Fibroblast of skin of right biceps (primary cell): ENCODE measurements at regions not wholly inside any gene's neighbourhood (a gene's known extent, or its start where the extent isn't known, plus 50 kb on each side); places are given as distances from the start of the nearest gene placed in this dataset.

Experiments
- DNase-seq: peaks from one replicate; pipeline ENCODE4 v3.0.0-alpha.2; 2013

DNA sequence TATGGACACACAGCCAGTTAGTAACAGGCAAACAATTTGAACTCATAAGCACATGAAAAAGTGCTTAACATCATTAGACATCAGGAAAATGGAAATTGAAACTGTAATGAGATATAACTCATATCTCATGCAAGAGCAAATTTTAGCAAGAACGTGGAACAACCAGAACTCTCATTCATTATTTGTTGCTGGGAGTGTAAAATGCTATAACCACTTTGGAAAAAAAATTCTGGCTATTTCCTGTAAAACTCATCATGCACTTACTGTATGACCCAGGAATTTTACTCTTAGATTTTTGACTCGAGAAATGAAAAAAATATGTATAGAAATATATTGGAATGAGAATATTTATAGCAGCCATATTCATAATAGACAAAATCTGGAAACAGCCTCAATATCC lies 205.7 kb upstream of the PUM3 start:
- DNase-seq, result peak; percentile 56

DNA sequence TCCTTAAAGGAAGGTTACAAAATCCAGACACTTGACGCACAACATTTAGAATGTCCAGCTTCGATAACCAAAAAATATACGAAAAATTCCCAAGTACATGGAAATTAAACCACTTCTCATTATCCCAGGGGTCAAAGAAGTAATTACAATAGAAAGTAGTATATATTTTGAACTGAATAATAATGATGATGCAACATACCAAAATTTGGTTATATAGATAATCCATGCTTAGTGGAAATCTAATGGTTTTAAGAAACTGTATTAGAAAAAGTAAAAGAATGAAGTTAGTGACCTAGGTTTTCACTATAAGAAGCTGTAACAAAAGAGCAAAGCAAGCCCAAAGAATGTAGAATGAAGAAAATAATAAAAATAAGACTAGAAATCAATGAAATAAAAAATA lies 204.0 kb upstream of the PUM3 start:
- no peak for DNase-seq

DNA sequence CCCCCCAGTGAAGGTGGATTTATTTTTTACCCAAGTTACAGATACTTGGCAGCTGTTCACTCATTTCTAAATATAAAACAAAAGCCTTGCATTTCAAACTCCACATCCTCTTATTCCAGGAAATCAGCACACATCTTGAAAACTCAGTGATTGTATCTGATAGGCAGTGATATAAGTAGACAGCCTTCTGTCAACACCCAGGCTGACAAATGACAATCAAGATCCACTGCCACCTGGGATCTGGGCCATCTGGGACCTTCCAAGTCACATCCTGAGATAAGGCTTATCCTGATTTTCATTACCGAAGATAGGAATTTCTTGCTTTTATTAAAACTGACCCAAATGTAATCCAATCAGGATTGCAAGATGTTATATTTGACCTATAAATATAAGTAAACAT lies 201.3 kb upstream of the PUM3 start:
- peak; percentile 8 for DNase-seq

DNA sequence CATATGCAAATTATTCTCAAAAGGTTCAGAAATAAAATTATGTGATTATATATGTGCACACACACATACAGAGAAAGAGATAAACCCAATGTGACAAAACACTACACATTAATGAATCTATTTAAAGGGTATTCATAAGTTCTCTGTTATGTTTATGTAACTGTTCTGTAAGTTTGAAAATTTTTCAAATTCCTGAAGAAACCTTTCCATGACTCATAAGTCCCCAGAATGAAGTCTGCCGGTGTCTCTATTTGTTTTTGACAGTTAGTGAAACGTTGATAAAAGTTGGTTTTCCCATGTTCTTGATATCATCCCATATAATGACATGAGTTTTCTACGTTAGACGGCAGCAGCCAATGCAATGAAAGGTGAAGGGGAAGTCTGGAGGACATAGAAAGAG lies 199.5 kb upstream of the PUM3 start:
- DNase-seq, result peak; percentile 74

DNA sequence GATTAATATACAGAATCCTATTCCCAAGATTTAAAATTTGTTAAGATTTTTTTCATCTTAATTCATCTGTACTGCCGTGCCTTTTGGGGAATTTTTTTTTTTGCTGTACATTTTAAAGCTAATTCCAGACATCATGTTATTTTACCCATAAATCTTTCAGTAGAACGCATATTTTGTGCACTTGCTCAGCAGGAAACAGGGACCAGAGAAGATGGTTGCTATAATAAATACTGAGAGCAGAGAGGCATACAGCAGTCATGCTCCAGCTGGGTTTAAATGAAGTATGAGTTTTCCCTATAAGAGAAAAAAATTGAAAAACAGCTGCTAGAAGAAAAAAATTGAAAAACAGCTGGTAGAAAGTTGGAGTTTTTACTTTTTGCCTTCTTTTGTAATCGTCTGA lies 196.9 kb upstream of the PUM3 start:
- DNase-seq, result peak; percentile 51

DNA sequence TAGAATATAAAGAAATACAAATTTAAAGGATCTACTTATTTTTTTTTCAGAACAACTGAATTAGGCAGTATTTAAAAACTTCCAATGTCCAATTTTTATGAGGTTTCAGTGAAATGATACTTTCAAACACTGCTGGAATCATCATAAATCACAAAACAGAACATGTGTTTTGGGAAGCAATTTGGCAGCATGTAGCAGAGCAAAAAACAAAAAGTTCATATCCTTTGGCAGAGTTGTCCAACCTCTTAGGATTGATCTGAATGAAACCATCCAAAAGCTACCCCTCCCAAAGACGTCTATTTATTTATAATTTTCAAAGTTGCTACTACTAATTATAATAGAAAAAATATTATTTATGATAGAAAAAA lies 192.4 kb upstream of the PUM3 start:
- DNase-seq, result no peak

DNA sequence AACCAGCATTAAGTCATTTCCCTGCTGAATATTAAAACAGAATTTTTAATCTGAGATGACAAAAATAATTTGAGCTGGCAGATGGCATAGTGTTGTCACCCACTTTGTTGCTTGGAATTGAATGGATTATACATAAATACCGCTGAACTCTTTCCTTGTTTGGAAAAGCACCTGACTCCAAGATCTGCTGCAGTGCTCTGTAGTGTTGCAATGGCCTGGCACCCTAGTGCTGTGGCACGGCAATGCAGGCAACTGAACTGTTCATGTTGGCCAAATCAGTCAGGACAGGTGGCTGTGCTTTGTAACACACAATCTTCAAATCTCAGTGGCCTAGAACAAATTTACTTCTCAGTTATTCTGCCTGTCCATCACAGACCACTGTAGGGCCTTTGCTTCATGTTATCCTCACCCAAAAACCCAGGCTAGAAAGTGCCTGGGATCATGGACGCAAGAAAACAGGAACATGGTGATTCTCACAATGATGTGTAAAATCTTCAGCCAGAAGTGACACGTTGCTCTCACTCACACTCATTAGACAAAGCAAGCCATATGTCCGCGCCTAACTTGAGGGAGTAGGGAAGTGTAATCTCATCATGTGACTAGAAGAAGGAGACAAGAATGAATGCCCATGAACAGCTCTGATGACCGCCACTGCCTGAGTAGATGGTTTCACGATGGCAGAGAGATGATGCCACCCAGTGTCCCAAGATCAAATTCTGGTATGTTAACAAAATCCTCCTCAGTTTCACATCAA lies 191.9 kb upstream of the PUM3 start:
- no peak for DNase-seq

DNA sequence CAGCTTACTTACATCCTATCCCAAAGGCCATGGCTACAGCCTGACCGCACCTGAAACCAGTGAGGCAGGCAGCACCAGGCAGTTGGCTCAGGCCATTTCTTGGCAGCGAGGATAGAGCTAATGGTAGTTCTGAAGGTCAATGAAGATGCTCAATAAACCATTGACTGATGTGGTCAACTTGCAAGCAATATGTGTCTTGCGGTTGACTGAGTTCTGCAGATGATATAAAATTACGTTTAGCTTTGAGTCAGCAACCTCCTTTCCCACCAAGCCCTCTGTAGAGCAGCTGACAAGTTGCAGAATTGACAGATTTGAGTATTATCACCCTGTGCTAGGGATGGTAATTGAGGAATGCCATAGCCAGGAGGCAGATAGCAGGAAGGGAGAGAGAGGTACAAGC lies 189.0 kb upstream of the PUM3 start:
- DNase-seq, result no peak

DNA sequence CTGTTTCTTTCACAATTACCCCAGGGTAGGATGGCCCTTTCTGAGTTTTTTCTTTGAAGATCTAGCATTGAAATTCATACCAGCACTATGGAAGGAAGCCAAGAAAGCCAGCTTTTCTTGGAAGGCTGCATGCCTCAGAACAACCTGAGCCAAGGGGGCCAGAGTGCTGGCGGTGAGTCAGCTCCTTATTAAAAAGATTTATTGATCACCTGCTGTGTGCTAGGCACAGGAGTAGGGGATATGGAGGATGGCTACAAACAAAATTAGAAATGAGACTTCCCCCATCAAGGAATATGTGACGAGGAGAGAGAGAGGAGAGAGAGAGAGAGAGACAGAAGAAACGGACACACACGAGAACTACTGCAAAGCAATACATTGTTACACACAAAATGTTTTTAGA lies 184.6 kb upstream of the PUM3 start:
- peak; percentile 25 for DNase-seq

DNA sequence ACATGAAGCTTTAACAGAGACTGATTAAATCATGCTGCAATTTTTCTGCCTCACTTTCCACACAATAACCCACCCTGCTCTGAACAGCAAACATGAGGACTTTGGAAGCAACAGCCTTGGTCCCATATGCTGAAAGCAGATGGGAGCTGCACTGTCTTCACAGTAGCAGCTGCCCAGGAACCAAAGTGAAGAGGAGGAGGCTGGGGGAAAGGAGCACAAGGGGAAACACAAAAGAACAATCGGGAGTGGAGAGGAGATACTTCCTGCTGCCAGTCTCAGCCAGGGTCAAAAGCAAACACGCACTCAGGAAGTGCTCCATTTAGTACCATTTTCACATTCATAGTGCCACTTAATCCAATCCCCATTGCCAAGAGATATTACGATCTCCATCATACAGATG lies 183.3 kb upstream of the PUM3 start:
- no peak for DNase-seq

DNA sequence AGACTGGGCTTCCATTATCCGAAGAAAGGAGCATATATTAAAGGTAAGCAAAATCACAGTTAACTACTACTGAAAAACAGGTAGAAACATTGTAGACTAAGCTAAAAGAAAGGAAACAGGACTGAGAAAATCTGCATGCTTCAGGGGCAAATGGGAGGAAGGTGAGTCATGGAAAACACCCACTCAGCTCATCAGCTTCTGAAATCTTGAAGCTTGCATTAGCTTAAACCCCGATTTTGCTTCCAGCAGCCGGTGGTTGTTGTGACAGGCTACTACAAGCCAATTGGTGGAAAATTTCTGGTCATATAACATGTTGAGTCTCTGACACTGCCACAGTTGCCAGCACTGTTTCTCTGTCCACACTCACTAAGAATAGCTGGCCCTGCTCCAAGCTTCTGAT lies 179.6 kb upstream of the PUM3 start:
- DNase-seq, result no peak

DNA sequence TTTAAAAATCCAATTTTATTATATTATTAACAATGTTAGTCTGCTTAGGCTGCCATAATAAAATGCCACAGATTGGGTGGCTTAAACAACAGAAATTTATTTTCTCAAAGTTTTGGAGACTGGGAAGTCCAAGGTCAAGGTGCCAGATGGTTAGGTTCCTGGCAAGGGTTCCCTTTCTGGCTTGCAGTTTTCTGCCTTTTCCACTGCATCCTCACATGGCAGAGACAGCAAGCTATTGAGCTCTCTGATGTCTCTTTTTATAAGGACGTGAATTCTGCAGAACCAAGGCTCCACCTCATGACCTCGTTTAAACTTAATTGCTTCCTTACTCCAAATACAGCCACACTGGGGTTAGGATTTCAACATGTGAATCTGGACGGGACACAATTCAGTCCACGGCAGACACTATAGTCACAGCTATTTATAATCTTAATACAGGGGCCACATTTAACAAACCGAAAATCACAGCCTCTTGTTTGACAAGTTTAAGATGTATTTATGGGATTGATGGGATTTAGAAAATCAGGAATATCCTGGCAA lies 174.9 kb upstream of the PUM3 start:
- DNase-seq, result no peak

DNA sequence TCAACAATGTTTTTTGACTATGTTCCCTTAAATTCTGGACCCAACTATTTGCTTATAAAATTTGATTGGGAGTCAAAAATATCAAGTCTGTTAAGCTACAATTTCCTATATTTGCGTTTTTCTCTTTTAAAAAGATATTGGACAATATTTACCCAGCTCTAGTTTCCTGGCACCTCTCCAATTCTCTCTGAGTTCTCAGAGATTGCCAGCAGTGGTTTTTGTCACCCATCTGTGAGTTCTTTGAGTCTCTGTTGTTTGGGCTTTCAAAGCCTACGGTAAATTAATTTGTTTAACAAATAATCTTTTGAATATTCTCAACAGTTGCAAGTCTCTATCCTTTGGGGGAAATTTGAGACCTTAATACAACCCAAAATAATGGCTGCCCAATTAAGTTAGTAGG lies 174.2 kb upstream of the PUM3 start:
- DNase-seq, result no peak

DNA sequence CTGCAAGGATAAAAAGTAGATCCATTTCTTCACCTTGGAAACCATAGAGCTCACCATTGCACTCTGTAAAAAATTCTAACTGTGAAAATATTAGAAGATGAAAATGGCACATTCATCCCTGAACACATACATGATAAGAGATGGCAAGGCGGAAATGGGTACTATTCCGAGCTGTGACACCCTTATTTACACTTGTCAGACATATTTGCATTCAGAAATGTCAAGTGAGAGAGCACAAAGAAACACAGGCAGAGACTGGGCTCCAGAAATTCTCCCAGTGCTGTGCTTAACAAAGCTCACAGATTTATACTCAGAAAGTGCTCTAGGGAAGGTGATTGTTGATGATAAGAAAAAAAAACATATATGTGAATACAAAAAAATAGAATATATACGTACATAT lies 170.3 kb upstream of the PUM3 start:
- no peak for DNase-seq

DNA sequence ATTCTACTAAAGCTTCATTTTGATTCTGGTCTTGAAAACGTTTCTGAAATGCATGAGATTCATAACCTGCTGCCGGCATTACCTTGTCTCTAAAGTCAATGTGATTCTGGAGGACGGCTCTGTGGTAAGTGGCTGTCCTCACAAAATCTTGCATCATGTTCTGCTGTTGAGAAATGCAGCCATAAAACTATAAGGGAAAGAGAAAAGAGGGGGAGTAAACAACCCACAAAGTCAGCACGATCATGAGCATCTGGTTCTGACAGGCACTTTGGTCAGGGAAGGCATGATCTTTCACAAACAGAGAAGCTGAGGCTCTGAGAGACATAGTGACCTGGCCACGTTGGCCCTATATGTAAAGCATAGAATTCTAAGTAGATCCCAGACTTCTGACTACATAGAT lies 168.9 kb upstream of the PUM3 start:
- DNase-seq, result no peak

DNA sequence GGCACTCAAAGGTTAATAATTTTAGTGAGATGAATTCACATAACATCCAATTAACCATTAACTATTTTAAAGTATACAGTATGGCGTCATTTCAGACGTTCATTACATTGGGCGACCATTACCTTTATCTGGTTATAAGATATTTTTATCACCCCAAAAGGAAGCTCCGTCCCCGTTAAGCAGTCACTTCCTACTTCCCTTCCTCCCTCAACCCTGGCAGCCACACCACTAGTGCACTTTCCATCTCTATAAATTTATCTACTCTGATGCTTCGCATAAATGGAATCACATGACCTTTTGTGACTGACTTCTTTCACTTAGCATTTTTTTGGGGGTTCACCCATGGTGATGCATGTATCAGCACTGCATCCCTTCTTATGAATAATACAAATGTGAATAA lies 168.3 kb upstream of the PUM3 start:
- DNase-seq, result no peak

DNA sequence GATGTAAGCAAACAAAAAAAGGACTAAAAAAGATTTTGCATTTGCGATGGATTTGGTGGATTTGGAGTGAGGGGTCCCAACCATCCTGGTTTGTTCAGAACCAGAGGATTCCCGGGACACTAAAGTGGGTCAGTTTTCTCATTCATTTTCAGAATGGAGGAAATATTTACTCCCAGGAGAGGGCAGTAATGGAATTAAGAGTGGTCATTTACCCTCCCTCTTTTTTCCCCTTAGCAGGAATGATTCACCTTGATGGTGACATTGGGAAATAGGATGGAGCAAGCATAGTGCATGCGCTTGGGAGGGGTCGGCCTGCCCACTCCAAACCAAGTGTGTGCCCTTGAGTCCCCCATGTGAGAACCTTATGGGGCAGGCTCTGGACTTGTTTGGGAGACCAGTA lies 164.2 kb upstream of the PUM3 start:
- DNase-seq, result no peak

DNA sequence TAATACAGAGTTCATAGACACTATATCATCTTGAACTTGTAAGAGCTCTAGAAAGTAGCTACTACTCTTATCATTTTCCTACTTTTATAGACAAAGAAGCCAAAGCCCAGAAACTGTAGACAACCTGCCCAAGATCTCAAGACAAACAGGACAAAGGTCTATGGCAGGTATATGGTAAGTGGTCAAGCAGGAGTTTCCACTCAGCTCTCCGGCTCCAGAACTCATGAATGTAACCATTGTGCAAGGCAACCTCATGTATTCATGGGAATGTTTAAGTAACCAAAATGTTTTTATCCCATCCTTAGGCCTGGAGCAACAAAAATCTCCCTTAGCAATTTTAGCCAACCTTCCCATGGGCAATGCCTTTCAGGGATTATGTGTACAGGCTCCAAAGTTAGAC lies 163.4 kb upstream of the PUM3 start:
- no peak for DNase-seq

DNA sequence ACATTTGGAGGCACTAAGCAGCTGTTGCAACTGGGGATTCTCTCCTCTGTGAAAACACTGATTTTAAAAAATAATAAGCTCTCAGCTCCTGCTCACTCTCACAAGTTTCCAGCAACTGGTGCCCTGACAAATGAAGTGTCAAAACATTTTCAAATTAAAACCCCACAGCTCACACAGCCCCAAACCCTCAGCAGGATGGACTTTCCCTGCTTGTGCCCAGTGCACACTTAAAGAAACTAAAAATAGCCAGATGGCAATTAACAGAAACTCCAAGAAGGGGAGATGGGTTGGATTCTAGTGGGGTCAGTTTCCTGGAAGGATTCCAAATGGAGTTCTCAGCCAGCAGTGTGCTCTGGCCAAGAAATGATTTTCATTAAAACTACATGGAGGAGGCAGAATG lies 163.0 kb upstream of the PUM3 start:
- DNase-seq, result no peak

DNA sequence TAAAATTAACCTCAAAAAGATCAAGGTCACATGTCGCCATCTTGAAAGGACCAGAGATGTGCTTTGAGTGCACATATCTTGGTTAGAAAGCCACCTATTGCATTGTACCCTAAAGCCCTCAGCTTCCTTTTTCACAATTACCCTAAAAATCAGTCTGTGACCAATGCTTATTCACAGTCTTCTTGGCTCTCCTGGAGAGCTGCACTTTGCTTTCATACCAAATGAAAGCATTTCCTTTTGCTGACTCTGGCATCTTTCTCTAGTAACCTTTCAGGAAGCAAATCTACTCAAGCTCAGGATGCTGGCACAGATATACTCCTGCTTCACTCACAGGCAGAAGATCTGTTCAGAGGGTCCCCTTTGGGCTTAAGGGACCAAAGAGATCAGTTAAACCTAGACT lies 160.7 kb upstream of the PUM3 start:
- no peak for DNase-seq

DNA sequence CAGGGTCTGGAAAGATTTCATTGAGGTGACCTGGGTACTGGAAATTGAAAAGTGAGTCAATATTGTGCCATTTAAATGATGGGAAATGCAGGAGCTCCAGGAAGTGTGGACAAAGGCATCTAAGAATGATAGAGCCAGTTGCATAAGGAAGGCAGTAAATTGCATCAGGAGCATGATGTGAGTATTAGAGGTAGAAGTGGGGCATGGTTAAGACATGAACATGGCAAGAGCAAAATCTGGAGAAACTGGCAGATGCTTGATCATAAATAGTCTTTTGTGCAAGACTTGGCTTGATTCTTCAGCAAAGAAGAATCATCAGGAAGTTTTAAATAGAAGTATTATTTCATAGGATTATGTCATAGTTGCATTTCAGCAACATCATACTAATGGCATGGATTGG lies 157.4 kb upstream of the PUM3 start:
- peak; percentile 3 for DNase-seq

DNA sequence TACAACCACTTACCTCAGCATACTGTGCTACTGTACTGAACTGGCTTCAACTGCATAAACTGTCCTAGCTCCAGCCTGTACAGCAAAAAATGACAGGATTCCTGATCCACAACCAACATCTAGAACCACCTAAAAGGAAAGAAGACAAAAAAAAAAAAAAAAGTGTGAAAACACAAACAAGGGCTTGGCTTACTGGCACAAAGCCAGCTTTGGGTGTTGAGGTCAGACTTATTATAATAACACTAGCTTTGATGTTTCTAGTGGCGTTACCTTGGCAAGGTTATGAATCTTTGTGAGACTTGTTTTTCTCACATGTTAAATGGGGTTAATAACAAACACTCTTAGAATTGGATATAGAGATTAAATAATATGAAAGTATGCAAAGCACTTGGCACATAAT lies 148.5 kb upstream of the PUM3 start:
- no peak for DNase-seq

DNA sequence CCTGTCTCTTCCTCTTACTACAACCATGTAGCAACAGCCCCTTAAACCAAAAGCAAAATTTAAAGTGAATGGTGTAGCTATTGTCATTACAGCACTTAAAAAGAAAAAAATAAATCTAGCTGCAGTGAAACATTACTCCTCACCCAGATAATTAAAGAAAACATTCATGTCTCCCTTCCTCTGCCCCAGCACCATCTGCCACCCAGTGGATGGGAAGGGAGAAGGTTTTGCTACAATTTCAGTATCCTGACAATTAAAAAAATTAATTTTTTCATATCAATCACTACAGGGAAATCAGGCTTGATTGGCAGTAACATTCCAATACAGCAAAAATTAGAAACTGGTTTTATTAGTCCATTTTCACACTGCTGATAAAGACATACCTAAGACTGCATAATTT lies 147.4 kb upstream of the PUM3 start:
- DNase-seq, result no peak

DNA sequence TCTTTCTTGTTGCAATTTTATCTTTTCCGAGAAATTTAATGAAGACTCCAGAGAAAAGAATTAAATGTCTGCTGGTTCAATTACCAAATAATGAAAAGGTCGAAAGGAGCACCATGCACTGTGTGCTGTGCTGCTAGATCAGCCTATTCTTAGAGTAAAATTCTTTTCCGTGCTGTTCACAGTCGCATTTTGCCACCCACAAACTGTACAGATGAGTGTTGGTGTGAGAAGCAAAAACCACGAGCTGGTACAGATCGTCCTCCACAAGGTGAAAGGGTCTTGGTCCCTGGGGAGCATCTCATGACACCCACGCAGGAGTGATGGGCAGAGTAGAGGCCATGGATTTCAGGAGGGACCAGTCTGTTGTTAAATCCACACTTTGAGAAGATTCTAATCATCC lies 143.8 kb upstream of the PUM3 start:
- DNase-seq, result no peak

DNA sequence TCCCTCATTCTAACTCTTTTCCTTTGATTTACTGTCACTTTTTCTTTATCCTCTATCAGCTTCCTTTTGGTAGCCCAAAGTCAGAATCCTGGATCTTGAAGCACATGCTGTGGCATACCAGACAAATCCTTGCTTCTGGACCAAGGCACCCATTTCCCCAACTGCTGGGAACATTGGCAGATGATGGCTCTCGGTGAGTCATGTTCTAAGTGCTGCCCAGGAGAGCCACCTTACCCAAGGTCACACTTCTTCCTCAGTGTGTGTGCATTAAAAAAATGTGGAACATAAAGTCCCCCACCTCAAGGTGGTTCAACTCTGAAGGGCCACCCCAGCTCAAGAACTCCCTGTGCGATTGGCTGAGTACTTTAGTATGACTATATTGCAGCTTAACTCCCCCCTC lies 141.4 kb upstream of the PUM3 start:
- no peak for DNase-seq

DNA sequence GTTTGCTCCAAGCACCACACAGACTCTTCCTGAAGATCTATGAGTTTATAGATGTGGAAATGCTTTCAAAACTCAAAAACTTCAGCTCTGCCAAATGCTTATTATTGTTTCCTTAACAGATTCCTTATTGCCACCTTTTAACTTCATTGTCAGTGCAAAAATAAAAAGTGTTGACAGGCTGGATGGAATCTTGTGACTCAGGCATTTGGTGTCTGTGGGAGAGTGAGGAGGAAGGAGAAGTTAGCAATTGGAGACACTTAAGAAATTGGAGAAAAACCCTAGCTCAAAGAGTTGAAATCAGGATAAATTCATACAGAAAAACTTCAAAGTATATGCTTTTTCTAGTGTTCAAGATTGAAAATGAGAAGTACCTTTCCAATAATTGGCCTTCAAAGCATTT lies 140.6 kb upstream of the PUM3 start:
- peak; percentile 67 for DNase-seq
